Upper lobe of left lung (tissue), 6 donors: ENCODE measurements at regions not wholly inside any gene's neighbourhood (a gene's known extent, or its start where the extent isn't known, plus 50 kb on each side); places are given as distances from the start of the nearest gene placed in this dataset.

Source experiments
- ATAC-seq, 2 donors: fragments of 200-7000 bp; cut with Tn5 transposase; one replicate each; pipeline ENCODE4 v1.9.1; 2022; ENCODE audit warnings: mild to moderate bottlenecking in 2 of 2, moderate library complexity in 2 of 2; ENCODE audit not compliant: low FRiP score in 2 of 2
- DNase-seq, 2 donors: peaks; one replicate each; pipeline ENCODE4 v3.0.0-alpha.2; 2019 to 2020
- H3K27ac ChIP-seq, 4 donors: fragments of 200-600 bp; sonication (generic); one replicate each; pipeline ENCODE4 v1.5.1; 2016 to 2019
- H3K27me3 ChIP-seq, 4 donors: fragments of 200-600 bp; sonication (generic); one replicate each; pipeline ENCODE4 v1.5.1; 2017 to 2019
- H3K36me3 ChIP-seq, 4 donors: fragments of 200-600 bp; sonication (generic); one replicate each; pipeline ENCODE4 v1.5.1; 2016 to 2019
- H3K4me1 ChIP-seq, 4 donors: fragments of 200-600 bp; sonication (generic); one replicate each; pipeline ENCODE4 v1.5.1; 2018 to 2019
- H3K4me3 ChIP-seq, 4 donors: fragments of 200-600 bp; sonication (generic); one replicate each; pipeline ENCODE4 v1.5.1; 2017 to 2019; ENCODE audit warnings: mild to moderate bottlenecking in 2 of 4, moderate library complexity in 1 of 4
- H3K9me3 ChIP-seq, 4 donors: fragments of 200-600 bp; sonication (generic); one replicate each; pipeline ENCODE4 v1.5.1; 2018 to 2019
- CTCF ChIP-seq, 6 experiments: fragments of 450-650 bp in 4 of 6; fragments of 200-600 bp in 2 of 6; sonication (generic) in 2 of 6; IDR thresholded peaks; one replicate each; pipeline ENCODE4 v1.5.1; 2016 to 2019; ENCODE audit warnings: antibody characterized with exemption in 6 of 6
- EP300 ChIP-seq, 4 donors: sonication (generic); formaldehyde crosslinking; IDR thresholded peaks; one replicate each; pipeline ENCODE4 v1.5.1; 2017; ENCODE audit warnings: antibody characterized with exemption in 4 of 4, control low read depth in 2 of 4
- POLR2A ChIP-seq, 4 donors: fragments of 450-650 bp; IDR thresholded peaks; one replicate each; pipeline ENCODE4 v1.5.1; 2016 to 2017; ENCODE audit warnings: antibody characterized with exemption in 4 of 4, mild to moderate bottlenecking in 2 of 4
- POLR2AphosphoS5 ChIP-seq, 2 donors: sonication (generic); formaldehyde crosslinking; IDR thresholded peaks; one replicate each; pipeline ENCODE4 v1.5.1; 2017; ENCODE audit warnings: antibody characterized with exemption in 2 of 2
- whole genome bisulfite sequencing, 2 donors: methylation state at CpG; one replicate each; pipeline ENCODE4 v1.1.5; 2017 to 2018; 5-methylcytosine and 5-hydroxymethylcytosine counted together
- donor health status: DM: no; HTN: no; CAD: no; lungs with moderate emphysema.
- donor health status: DM: no; HTN: yes; CAD: no; lungs with severe emphysema.

DNA sequence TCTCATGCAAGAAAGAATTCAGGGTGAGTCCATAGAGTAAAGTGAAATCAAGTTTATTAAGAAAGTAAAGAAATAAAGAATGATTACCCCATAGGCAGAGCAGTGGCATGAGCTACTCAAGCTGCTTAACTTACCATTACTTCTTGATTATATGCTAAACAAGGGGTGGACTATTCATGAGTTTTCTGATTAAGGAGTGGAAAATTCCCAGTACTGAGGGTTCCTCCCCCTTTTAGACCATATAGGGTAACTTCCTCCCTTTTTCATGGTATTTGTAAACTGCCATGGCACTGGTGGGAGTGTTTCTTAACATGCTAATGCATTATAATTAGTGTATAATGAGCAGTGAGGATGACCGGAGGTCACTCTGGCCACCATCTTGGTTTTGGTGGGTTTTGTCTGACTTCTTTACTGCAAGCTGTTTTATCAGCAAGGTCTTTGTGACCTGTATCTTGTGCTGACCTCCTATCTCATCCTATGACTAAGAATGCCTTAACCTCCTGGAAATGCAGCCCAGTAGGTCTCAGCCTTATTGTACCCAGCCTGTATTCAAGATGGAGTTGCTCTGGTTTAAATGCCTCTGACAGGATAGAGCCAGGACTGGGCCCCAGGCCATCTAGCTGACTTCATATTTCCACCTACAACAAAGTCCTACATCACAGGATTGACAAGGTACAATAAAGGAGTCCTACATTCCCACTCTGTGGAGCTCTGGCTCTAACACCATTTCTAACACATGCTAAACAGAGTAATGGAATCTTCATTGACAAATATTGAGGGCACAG, 186.7 kb downstream of the NXNL2 start:
- no peaks in the 10 kb centered on the region for H3K4me1 ChIP-seq
- ATAC-seq (no peak), DNase-seq (no peak)
- no peak overlapping the region for H3K4me3 ChIP-seq
- no peaks in the 10 kb centered on the region for H3K36me3 ChIP-seq
- TF ChIP-seq POLR2AphosphoS5 (IDR thresholded peaks at IDR 0.05): no peak
- no peak for TF ChIP-seq CTCF (IDR thresholded peaks at IDR 0.05)
- TF ChIP-seq POLR2A (IDR thresholded peaks at IDR 0.05): no peak
- no peak for TF ChIP-seq EP300 (IDR thresholded peaks at IDR 0.05)
- no peak overlapping the region for H3K27ac ChIP-seq
- WGBS, 2 donors: 100% methylated on average over 1 of the region's 1 CpG
- no peaks in the 10 kb centered on the region for H3K9me3 ChIP-seq
- H3K27me3 ChIP-seq: no peaks in the 10 kb centered on the region

GRCh38 chr9:88722753-88723152, 187.8 kb downstream of the NXNL2 start:
- ATAC-seq: no peak
- no peaks in the 10 kb centered on the region for H3K9me3 ChIP-seq
- H3K36me3 ChIP-seq: no peaks in the 10 kb centered on the region
- TF ChIP-seq CTCF (IDR thresholded peaks at IDR 0.05) (peak in 1 of 6 experiments; percentile 13), POLR2A (IDR thresholded peaks at IDR 0.05) (no peak)
- no peaks in the 10 kb centered on the region for H3K4me1 ChIP-seq
- WGBS, 2 donors: 98 to 100% methylated on average over 2 of the region's 2 CpGs
- no peaks in the 10 kb centered on the region for H3K27me3 ChIP-seq
- H3K27ac ChIP-seq: no peak overlapping the region
- no peak overlapping the region for H3K4me3 ChIP-seq
- no peak for DNase-seq

DNA sequence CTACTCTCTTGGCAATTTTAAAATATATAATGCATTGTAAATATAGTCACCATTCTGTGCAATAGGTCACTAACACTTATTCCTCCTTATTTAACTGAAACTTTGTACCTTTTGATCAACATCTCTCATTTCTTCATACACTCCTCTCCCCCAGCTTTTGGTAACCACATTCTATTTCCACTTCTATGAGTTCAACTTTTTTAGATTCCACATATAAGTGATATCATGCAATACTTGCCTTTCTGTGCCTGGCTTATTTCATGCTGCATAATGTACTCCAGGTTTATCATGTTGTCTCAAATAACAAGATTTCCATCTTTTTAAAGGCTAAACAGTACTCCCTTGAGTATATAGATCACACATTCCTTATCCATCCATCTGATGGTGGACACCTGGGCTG, 188.8 kb downstream of the NXNL2 start:
- Histone ChIP-seq H3K4me1 (no peaks in the 10 kb centered on the region), H3K27ac (no peak overlapping the region), H3K4me3 (no peak overlapping the region), H3K9me3 (no peaks in the 10 kb centered on the region), H3K36me3 (no peaks in the 10 kb centered on the region), H3K27me3 (no peaks in the 10 kb centered on the region)
- TF ChIP-seq POLR2AphosphoS5 (IDR thresholded peaks at IDR 0.05) (no peak), EP300 (IDR thresholded peaks at IDR 0.05) (no peak), CTCF (IDR thresholded peaks at IDR 0.05) (no peak), POLR2A (IDR thresholded peaks at IDR 0.05) (no peak)
- DNase-seq (no peak), ATAC-seq (no peak)

- H3K36me3 ChIP-seq: no peaks in the 10 kb centered on the region
- H3K4me3 ChIP-seq: no peak overlapping the region
- ATAC-seq (peak in 1 of 2 donors; percentile 35), DNase-seq (no peak)
- WGBS, 2 donors: 48 to 49% methylated on average over 5 of the region's 5 CpGs
- H3K27me3 ChIP-seq: no peaks in the 10 kb centered on the region
- no peaks in the 10 kb centered on the region for H3K4me1 ChIP-seq
- no peak for TF ChIP-seq POLR2A (IDR thresholded peaks at IDR 0.05)
- no peak for TF ChIP-seq EP300 (IDR thresholded peaks at IDR 0.05)
- no peak for TF ChIP-seq POLR2AphosphoS5 (IDR thresholded peaks at IDR 0.05)
- no peak for TF ChIP-seq CTCF (IDR thresholded peaks at IDR 0.05)
- no peak overlapping the region for H3K27ac ChIP-seq
- H3K9me3 ChIP-seq: no peaks in the 10 kb centered on the region
Measured at GRCh38 chr9:88724331-88724730, 189.4 kb downstream of the NXNL2 start.
